ENCODE measurements at regions not wholly inside any gene's neighbourhood (a gene's known extent, or its start where the extent isn't known, plus 50 kb on each side); places are given as distances from the start of the nearest gene placed in this dataset.
"Not testable (repeated sequence)": the region's sequence is repeated elsewhere in the genome, so short reads cannot be mapped to it uniquely, and the experiment has no call there.

DNA sequence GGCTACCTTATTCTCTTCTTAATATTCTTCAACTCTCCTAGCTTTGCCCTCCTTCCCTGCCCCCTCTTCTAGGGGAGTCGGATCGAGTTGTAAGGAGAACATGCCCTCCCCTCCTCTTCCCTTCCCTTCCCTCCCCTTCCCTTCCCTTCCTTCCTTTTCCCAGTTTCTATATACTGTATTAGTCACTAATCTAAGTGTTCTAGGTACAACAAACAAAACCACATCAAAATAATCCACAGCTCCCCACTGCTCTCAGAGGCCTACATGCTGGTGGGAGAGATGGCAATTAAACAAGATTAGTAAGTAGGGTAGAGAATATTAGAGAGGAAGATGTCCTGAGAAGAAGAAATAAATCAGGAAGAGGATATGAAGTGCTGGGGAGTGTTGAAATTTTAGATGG, 119.9 kb upstream of the PZP start:
- Histone ChIP-seq H3K4me1 (no peaks in the 10 kb centered on the region), H3K27ac (no peak overlapping the region), H3K27me3 (no peaks in the 10 kb centered on the region), H3K9me3 (no peaks in the 10 kb centered on the region), H3K36me3 (ENCODE audit: low read depth, missing control alignments) (no peaks in the 10 kb centered on the region), H3K4me3 (no peak overlapping the region)
- 85 to 86% methylated on average over 2 of the region's 2 CpGs for WGBS, 2 donors
- DNase-seq: no peak
- intact Hi-C loops (cut with DNase I; ENCODE audit: low total_unique reads): no loop called here
- TF ChIP-seq POLR2A (IDR thresholded peaks at IDR 0.05): no peak
- no peak for TF ChIP-seq CTCF (IDR thresholded peaks at IDR 0.05)

DNA sequence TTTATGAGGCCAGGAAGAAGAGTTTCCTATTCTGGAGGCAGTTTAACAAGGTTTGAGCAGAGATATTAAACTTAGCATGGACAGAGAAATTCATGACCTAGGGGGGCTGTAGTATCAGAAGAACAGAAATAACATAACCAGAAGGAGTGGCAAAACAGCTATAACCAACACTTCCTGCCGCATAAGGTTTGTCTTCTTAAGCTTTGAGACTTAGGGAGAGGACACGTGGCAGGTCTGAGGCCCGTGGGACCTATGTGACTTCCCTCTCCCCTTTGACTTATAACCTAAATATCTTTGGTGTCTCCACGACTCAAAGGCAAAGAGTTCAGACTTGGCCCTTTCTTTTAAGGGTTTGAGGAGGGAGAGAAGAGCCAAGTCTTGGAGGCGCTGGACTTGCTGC, 119.1 kb upstream of the PZP start:
- no peaks in the 10 kb centered on the region for H3K9me3 ChIP-seq
- no peaks in the 10 kb centered on the region for H3K4me1 ChIP-seq
- TF ChIP-seq POLR2A (IDR thresholded peaks at IDR 0.05) (no peak), CTCF (IDR thresholded peaks at IDR 0.05) (no peak)
- no peak overlapping the region for H3K4me3 ChIP-seq
- H3K27ac ChIP-seq: no peak overlapping the region
- DNase-seq: no peak
- intact Hi-C loops (cut with DNase I; ENCODE audit: low total_unique reads): no loop called here
- 85 to 97% methylated on average over 5 of the region's 5 CpGs for WGBS, 2 donors
- H3K36me3 ChIP-seq (ENCODE audit: low read depth, missing control alignments): no peaks in the 10 kb centered on the region
- H3K27me3 ChIP-seq: no peaks in the 10 kb centered on the region

- H3K9me3 ChIP-seq; H3K36me3 ChIP-seq (ENCODE audit: low read depth, missing control alignments); H3K4me3 ChIP-seq; H3K4me1 ChIP-seq; intact Hi-C loops (cut with DNase I; ENCODE audit: low total_unique reads); H3K27me3 ChIP-seq; DNase-seq; H3K27ac ChIP-seq: not testable (repeated sequence)
- 90 to 95% methylated on average over 13 to 14 of the region's 14 CpGs for WGBS, 2 donors
Measured at GRCh38 chr12:9326849-9327248, 118.7 kb upstream of the PZP start.

- H3K4me3 ChIP-seq: no peak overlapping the region
- H3K4me1 ChIP-seq: no peaks in the 10 kb centered on the region
- no peak for TF ChIP-seq POLR2A (IDR thresholded peaks at IDR 0.05)
- no peak for TF ChIP-seq CTCF (IDR thresholded peaks at IDR 0.05)
- H3K27ac ChIP-seq: no peak overlapping the region
- WGBS, 2 donors: 46 to 48% methylated on average over 12 of the region's 12 CpGs
- H3K27me3 ChIP-seq: no peaks in the 10 kb centered on the region
- no peaks in the 10 kb centered on the region for H3K9me3 ChIP-seq
- H3K36me3 ChIP-seq (ENCODE audit: low read depth, missing control alignments): no peaks in the 10 kb centered on the region
- no peak for DNase-seq
- intact Hi-C loops (cut with DNase I; ENCODE audit: low total_unique reads): no loop called here
Measured at GRCh38 chr12:9326085-9326484, 117.9 kb upstream of the PZP start.

GRCh38 chr12:9325471-9325870, 117.3 kb upstream of the PZP start:
- no peak for DNase-seq
- 63 to 67% methylated on average over 8 to 10 of the region's 10 CpGs for WGBS, 2 donors

More at GRCh38 chr12:9325471-9325870, 117.3 kb upstream of the PZP start:
- no peaks in the 10 kb centered on the region for H3K36me3 ChIP-seq (ENCODE audit: low read depth, missing control alignments)
- intact Hi-C loops (cut with DNase I; ENCODE audit: low total_unique reads): no loop called here
- H3K4me1 ChIP-seq: no peaks in the 10 kb centered on the region
- no peaks in the 10 kb centered on the region for H3K27me3 ChIP-seq
- no peak overlapping the region for H3K4me3 ChIP-seq
- H3K27ac ChIP-seq: no peak overlapping the region
- TF ChIP-seq CTCF (IDR thresholded peaks at IDR 0.05) (no peak), POLR2A (IDR thresholded peaks at IDR 0.05) (no peak)
- H3K9me3 ChIP-seq: no peaks in the 10 kb centered on the region

Measured in testis (tissue), 2 donors.